A673 (cell line): ENCODE measurements at regions not wholly inside any gene's neighbourhood (a gene's known extent, or its start where the extent isn't known, plus 50 kb on each side); places are given as distances from the start of the nearest gene placed in this dataset.

ENCODE experiments used
- BruUV-seq: library from RNA; stranded (reverse); fragments of 400-500 nt; replicated peaks from 2 replicates; lab custom pipeline; 2021; lab: Mats Ljungman, UMichigan
- CTCF ChIA-PET: fragments of 300-600 bp; sonication (Branson Sonifier 250); formaldehyde crosslinking; loops from one replicate; lab custom pipeline; 2022; ENCODE audit warnings: antibody characterized with exemption; lab: Charles Lee
- POLR2A ChIA-PET: fragments of 300-600 bp; sonication (Branson Sonifier 250); formaldehyde crosslinking; loops from one replicate; lab custom pipeline; 2022; ENCODE audit warnings: antibody characterized with exemption; ENCODE audit not compliant: low non-redundant PET; lab: Charles Lee
- DNase-seq: peaks from one replicate; pipeline ENCODE4 v3.0.0-alpha.2; 2015; ENCODE audit warnings: low spot score
- H3K27ac ChIP-seq: fragments of 200-600 bp; sonication (generic); 2 replicates; pipeline ENCODE4 v1.5.1; 2016; ENCODE audit warnings: mixed run types, low read depth, mild to moderate bottlenecking, mixed read lengths, antibody characterized with exemption, low read length; ENCODE audit not compliant: poor library complexity, severe bottlenecking
- H3K27me3 ChIP-seq: fragments of 200-600 bp; sonication (generic); replicated peaks from 2 replicates; pipeline ENCODE4 v1.6.1; 2017; ENCODE audit warnings: mixed run types, low read depth, mild to moderate bottlenecking, mixed read lengths, antibody characterized with exemption, low read length; ENCODE audit not compliant: insufficient read depth, poor library complexity
- H3K36me3 ChIP-seq: fragments of 200-600 bp; sonication (generic); 2 replicates; pipeline ENCODE4 v1.6.1; 2016; ENCODE audit warnings: mixed run types, mild to moderate bottlenecking, mixed read lengths, antibody characterized with exemption, low read length; ENCODE audit not compliant: insufficient read depth, poor library complexity, severe bottlenecking
- H3K4me1 ChIP-seq: fragments of 200-600 bp; sonication (generic); 2 replicates; pipeline ENCODE4 v1.6.1; 2017; ENCODE audit warnings: mixed run types, mild to moderate bottlenecking, mixed read lengths, antibody characterized with exemption, low read length; ENCODE audit not compliant: insufficient read depth, poor library complexity, severe bottlenecking
- H3K4me3 ChIP-seq: fragments of 200-600 bp; sonication (generic); 2 replicates; pipeline ENCODE4 v1.5.1; 2016; ENCODE audit warnings: low read depth, mixed run types, mild to moderate bottlenecking, mixed read lengths, low read length; ENCODE audit not compliant: poor library complexity, severe bottlenecking
- H3K9me3 ChIP-seq: fragments of 200-600 bp; sonication (generic); 2 replicates; pipeline ENCODE4 v1.6.1; 2016; ENCODE audit warnings: mixed run types, low read depth, mild to moderate bottlenecking, mixed read lengths, antibody characterized with exemption, low read length; ENCODE audit not compliant: poor library complexity, severe bottlenecking
- CTCF ChIP-seq: fragments of 300-800, 200-600 bp; sonication (generic); conservative IDR thresholded peaks from 2 replicates; pipeline ENCODE4 v1.5.1; 2017; ENCODE audit warnings: low read depth, mild to moderate bottlenecking, antibody characterized with exemption, low read length, moderate library complexity, mixed read lengths
- EZH2 ChIP-seq: fragments of 200-600 bp; sonication (generic); IDR thresholded peaks from 2 replicates; pipeline ENCODE4 v1.6.1; 2017; ENCODE audit warnings: borderline replicate concordance, low read depth, mild to moderate bottlenecking, mixed read lengths, antibody characterized with exemption, low read length; ENCODE audit not compliant: poor library complexity, severe bottlenecking
- intact Hi-C: fragments of 100-400 bp; cut with micrococcal nuclease; formaldehyde crosslinking; loops from one replicate; pipeline ENCODE4 v1.10.0; 2022; ENCODE audit not compliant: unreplicated experiment

GRCh38 chr17:22695228-22695619, 1002.9 kb downstream of the KCNJ18 start:
- TF ChIP-seq EZH2 (no peak), CTCF (no peak)
- ChIA-PET POLR2A (no interaction called here), CTCF (interaction anchor here (0.7 kb wide), 1 partner anchor 253 kb away, joined by 3 read pairs; no protein-coding TSS in a partner anchor)
- no peaks in the 10 kb centered on the region for H3K36me3 ChIP-seq
- no peak for DNase-seq
- no peaks in the 10 kb centered on the region for H3K27me3 ChIP-seq
- peaks cover 44% of the 10 kb centered on the region for H3K9me3 ChIP-seq
- BruUV-seq: no TSS peak
- no peak overlapping the region for H3K27ac ChIP-seq
- no peak overlapping the region for H3K4me3 ChIP-seq
- H3K4me1 ChIP-seq: no peaks in the 10 kb centered on the region
- intact Hi-C loops: no loop called here

GRCh38 chr17:22703204-22703603, 1010.9 kb downstream of the KCNJ18 start:
- no peak overlapping the region for H3K4me3 ChIP-seq
- no peaks in the 10 kb centered on the region for H3K4me1 ChIP-seq
- H3K27ac ChIP-seq: no peak overlapping the region
- no TSS peak for BruUV-seq
- H3K27me3 ChIP-seq: no peaks in the 10 kb centered on the region
- TF ChIP-seq EZH2 (no peak), CTCF (no peak)
- H3K9me3 ChIP-seq: peaks cover 29% of the 10 kb centered on the region
- DNase-seq: no peak
- intact Hi-C loops: no loop called here
- POLR2A ChIA-PET: no interaction called here
- no peaks in the 10 kb centered on the region for H3K36me3 ChIP-seq
- CTCF ChIA-PET: no interaction called here

- H3K4me3 ChIP-seq: no peak overlapping the region
- intact Hi-C loops: no loop called here
- H3K27me3 ChIP-seq: no peaks in the 10 kb centered on the region
- no TSS peak for BruUV-seq
- H3K4me1 ChIP-seq: no peaks in the 10 kb centered on the region
- CTCF ChIA-PET: no interaction called here
- TF ChIP-seq CTCF (no peak), EZH2 (no peak)
- H3K36me3 ChIP-seq: no peaks in the 10 kb centered on the region
- DNase-seq: no peak
- peaks cover 27% of the 10 kb centered on the region for H3K9me3 ChIP-seq
- POLR2A ChIA-PET: no interaction called here
- H3K27ac ChIP-seq: no peak overlapping the region
Measured at GRCh38 chr17:22703786-22704441, 1011.6 kb downstream of the KCNJ18 start.
